GOT3 (cell line): ENCODE measurements at regions not wholly inside any gene's neighbourhood (a gene's known extent, or its start where the extent isn't known, plus 50 kb on each side); places are given as distances from the start of the nearest gene placed in this dataset.
"Not testable (repeated sequence)": the region's sequence is repeated elsewhere in the genome, so short reads cannot be mapped to it uniquely, and the experiment has no call there.

Experiments
- DNase-seq: peaks from one replicate; lab custom pipeline; 2025; ENCODE audit warnings: mixed read lengths; lab: John Stamatoyannopoulos, UW

- no peak for DNase-seq
These were observed 247.3 kb downstream of the FOXD2 start for GRCh38 chr1:47684964-47685762.

- DNase-seq: no peak
These were observed 247.9 kb downstream of the FOXD2 start for GRCh38 chr1:47685763-47686066.

GRCh38 chr1:47686731-47687630, 249.1 kb downstream of the FOXD2 start:
- DNase-seq: no peak

GRCh38 chr1:47687631-47688460, 250.0 kb downstream of the FOXD2 start:
- no peak for DNase-seq

DNA sequence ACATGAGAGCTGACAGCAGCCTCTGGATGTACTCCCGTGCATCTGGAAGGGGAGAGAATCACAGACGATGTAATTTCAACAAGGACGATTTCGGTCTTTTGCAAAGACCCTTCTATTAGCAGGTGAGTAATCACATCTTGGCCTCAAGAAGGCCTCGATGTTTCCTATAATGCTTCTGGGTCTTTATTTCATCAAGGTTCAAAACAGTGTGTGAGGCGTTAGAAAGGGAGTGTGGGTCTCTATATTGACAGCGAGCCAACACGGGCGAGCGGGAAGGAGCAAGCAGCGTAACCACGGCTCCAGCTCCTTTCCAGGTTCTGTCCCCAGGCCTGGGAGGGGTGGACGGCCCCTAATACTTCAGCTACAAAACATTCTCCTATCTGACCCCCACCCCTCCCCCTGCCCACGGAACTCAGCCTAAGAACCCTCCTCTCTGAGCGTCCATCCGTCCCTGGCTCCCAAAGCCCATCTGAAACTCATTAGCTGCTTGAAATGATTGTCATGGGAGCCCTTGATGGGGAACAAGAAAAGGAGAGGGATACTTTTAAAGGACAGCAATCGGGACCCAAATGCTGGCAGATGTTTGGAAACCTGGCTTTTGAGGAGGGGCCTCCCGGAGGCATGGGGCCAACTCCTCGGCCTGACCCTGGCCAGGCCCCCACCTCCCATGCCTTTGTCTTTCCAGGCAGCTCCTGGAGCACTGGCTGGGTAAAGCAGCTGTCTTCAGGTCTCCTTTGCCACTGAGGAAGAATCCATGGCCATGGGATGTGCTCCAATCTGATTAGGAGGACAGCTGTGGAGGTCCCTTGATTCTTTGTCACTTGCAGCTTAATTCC, 250.8 kb downstream of the FOXD2 start:
- DNase-seq: no peak

DNA sequence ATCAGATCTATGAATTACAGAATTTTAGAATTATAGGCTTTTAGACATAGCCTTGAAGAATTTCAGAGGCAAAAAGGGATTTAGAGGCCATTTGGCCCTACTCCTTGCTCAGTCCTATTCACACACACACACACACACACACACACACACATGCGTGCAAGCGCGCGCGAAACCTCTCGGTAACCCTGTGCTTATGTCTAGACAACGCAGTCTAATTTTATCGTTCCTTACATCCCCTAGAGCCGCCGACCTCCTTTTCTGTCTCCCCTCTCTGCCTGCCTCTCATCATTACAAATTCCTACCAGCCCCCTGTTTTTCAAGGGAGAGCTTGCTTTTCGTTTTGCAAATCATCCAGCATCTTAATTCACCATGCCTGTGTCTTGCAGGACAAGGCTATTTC, 252.1 kb downstream of the FOXD2 start:
- no peak for DNase-seq

DNA sequence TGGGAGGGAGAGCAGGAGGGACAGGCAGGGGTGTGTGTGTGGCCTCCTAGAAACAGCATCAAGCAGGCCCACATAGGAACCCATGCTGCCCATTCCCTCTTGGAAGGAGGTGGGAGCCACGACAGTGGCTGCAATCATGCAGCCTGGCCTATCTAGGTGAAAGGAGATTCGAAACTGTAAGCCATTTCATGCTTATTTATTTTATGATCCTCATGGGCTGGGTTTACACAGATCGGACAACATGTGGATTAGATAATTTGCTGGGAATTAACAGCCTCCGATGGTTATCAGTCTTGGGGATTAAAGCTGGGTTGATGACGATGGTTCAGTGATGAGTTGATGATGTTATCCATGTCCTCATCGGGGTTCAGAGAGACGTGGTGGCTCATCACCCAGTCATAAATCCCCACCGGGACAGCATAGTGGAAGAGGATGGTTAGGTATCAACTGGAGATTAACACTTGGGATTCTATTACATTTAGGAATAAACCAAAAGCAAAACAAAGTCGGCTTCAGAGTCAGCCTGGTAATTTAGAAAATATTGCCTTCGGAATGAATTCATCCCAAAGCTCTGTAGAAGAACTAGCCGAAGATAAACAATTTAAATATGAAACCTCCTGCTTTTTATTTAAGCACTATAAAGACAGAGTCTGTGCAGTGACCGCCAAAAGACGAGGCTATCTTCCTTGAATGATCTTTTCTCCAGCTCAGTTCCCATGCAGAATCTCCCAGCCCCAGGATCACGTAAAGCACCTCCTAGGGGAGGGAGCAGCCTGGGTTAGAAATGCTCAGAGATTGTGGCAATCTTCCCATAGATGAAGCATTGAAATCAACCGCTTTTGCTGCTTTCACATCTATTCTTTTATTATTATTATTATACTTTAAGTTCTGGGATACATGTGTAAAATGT, 252.8 kb downstream of the FOXD2 start:
- DNase-seq: no peak

- not testable (repeated sequence) for DNase-seq
These were observed 253.4 kb downstream of the FOXD2 start for GRCh38 chr1:47691293-47691692.

GRCh38 chr1:47692196-47692595, 254.4 kb downstream of the FOXD2 start:
- DNase-seq: no peak

GRCh38 chr1:47693115-47693514, 255.3 kb downstream of the FOXD2 start:
- no peak for DNase-seq

GRCh38 chr1:47694011-47694890, 256.4 kb downstream of the FOXD2 start:
- no peak for DNase-seq

DNA sequence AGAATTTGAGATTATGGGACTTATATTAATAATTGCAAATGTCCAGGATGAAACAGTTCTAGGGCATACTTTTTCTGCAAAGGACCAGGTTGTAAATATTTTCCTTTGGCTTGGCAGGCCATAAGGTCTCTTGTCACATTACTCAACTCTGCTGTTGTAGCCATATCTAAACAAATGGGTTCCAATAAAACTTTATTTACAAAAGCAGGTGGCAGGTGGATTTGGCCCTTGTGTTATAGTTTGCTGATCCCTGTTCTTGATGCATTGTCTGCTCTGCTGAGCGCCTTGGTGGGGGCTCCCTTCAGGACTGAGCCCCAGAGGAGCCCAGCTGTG, 258.5 kb downstream of the FOXD2 start:
- DNase-seq: no peak

GRCh38 chr1:47696737-47697441, 259.0 kb downstream of the FOXD2 start:
- no peak for DNase-seq

- DNase-seq: no peak
These were observed 259.9 kb downstream of the FOXD2 start for GRCh38 chr1:47697616-47698335.

DNA sequence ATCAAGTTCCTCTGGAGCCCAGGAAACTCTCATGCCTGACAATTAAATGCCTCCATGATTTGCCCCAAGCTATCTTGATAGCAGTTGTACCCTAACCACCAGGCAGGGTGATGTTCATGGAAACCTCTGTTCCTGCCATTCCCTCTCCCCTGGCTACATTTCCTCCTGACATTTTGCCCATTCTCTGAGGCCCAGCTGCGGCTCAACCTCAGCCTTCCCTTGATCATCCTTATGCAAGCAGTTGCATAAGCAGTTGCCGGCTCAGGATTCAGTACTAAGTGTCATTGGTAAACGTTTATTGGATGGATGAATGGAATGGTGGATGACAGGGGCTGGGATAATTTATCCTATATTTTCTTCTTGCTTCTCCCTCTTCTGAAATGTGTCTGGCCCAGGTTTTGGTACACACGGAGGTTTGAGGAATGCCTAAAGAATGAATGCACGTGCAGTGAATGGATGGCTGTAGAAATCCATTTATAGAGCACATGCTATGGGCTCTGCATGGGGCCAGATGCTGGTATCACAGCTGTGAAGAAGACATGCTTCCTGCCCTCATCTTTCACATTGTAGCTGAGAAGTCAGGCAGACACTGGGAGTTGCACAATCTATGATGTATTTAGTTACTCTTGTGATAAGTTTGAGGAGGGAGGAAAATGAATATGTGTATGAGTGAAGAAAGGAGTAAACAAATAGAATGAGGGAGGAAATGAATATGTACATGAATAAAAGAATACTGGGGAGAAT, 261.8 kb downstream of the FOXD2 start:
- no peak for DNase-seq

DNA sequence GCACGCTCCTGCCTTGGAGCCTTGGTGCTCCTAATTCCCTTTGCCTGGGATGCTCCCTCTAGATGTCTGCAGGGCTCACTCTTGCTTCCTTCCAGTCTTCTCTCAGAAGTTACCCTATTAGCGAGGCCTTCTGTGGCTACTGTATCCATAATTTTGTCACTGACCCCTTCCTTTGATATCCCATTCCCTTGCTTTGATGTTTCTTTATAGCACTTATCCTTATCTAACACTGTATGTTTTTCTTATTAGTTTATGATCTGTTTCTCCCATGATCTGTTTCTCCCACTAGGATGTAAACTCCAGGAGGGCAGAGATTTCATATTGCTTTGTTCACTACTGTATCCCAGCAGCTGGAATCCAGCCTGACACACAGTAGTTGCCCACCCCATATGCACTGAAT, 263.4 kb downstream of the FOXD2 start:
- DNase-seq: no peak

- no peak for DNase-seq
These were observed 264.1 kb downstream of the FOXD2 start for GRCh38 chr1:47701741-47702515.
